ENCODE measurements at regions not wholly inside any gene's neighbourhood (a gene's known extent, or its start where the extent isn't known, plus 50 kb on each side); places are given as distances from the start of the nearest gene placed in this dataset.

- no peak for DNase-seq
Measured at GRCh38 chr22:23408321-23408720, 171.8 kb downstream of the IGLL1 start.

- DNase-seq: no peak
Measured at GRCh38 chr22:23405366-23405851, 174.7 kb downstream of the IGLL1 start.

GRCh38 chr22:23404689-23405365 lies 175.3 kb downstream of the IGLL1 start:
- DNase-seq: no peak

GRCh38 chr22:23403720-23404688 lies 176.1 kb downstream of the IGLL1 start:
- DNase-seq: no peak

DNA sequence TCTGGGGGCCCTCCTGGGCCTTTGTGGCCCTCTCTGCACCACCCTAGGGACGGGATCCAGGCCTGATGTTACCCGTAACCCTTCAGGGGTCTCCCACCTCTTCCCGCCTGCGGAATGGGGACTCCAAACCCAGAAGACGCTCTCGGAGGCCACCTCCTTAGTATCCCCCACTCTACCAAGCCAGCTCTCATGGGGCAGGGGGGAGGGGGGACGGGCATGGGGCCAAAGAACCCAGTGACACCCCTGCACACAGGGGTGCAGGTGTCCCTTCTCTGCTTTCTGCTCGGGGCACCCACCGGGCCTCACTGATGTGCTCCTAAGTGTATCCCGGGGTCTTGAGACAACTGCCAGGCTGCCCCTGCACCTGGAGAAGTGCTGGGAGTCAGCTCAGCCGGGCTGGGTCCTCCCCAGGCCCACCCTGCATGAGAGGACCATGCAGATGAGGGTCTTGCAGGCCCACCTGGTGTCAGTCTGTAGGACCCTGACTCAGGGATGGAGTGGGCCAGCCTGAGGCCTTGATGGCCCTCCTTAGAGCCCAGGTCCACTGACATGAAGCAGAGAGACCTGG lies 176.9 kb downstream of the IGLL1 start:
- DNase-seq: no peak

GRCh38 chr22:23402275-23403151 lies 177.6 kb downstream of the IGLL1 start:
- peak; percentile 70 for DNase-seq

GRCh38 chr22:23401910-23402274 lies 178.2 kb downstream of the IGLL1 start:
- DNase-seq: no peak

- no peak for DNase-seq
Measured at GRCh38 chr22:23401111-23401909, 178.8 kb downstream of the IGLL1 start.

GRCh38 chr22:23400286-23400981 lies 179.7 kb downstream of the IGLL1 start:
- DNase-seq: no peak

DNA sequence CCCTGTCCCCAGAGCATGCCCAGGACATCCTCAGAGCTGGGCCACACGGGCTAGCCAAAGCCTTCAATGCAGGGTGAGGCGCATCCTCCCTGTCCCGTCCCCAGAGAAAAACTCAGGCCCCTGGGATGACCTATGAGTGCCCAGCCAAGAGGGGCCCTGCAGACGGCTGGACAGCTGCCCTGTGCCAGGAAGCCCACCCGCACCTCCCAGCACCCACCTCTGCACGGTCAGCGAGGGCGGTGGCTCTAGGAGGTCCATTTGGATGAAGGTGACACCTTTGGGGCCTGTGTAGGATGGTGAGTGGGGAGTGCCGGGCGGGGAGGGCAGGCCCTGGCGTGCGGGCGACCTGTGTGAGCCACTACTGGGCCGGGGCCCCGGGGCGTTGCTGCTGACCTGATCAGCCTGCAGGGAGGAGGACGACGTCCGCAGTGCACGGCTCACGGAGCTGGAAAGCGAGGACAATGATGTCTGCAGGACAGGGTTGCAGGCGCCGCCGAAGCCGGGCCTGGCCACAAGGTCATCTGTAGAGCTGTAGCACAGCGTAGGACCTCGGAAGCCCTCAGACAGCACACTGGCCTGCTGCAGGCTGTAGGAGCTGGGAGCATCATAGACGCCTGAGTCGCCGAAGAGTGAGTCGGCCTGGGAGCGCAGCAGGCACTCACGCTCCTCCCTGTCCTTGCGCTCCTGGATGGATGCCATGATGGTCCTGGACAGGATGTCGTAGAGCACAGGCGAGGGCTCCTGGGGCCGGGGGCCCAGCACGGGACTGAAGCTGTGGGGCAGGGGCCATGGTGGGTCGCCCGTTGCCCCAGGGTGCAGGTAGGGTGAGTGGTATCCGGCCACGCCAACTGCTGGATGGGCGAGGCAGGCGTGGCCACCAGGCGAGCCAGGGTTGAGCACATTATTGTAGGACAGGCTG lies 180.5 kb downstream of the IGLL1 start:
- no peak for DNase-seq

DNA sequence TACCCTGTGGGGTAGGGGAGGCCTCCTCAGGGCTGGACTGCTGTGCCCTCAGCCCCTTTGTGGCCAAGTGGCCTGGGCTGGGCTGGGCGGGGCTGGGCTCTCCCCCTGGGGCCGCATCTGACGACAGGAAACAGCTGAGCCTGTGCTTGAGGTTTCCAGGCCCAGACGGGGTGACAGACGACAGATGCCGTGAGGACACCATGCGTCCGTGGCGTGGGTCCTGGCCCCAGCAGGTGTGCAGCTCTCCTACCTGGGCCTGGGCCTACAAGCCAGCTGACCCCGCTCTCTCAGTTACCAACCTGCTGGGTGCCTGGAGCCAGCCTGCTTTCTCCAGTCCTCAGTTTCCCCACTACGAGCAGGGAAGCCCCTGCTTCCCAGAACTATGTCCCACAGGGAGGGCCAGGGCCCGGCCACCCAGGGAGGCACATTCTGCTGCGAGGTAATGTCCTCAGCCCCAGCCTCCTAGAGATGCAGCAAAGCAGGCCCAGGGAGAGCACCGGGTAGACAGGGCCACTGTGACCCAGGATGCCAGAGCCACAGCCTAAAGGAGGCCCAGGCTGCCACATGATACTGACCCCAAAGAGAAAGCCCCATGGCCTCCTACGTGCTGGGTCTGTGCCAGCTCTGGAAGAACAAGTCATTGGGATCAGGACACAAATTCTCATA lies 181.3 kb downstream of the IGLL1 start:
- no peak for DNase-seq

GRCh38 chr22:23397613-23398567 lies 182.2 kb downstream of the IGLL1 start:
- DNase-seq: no peak

DNA sequence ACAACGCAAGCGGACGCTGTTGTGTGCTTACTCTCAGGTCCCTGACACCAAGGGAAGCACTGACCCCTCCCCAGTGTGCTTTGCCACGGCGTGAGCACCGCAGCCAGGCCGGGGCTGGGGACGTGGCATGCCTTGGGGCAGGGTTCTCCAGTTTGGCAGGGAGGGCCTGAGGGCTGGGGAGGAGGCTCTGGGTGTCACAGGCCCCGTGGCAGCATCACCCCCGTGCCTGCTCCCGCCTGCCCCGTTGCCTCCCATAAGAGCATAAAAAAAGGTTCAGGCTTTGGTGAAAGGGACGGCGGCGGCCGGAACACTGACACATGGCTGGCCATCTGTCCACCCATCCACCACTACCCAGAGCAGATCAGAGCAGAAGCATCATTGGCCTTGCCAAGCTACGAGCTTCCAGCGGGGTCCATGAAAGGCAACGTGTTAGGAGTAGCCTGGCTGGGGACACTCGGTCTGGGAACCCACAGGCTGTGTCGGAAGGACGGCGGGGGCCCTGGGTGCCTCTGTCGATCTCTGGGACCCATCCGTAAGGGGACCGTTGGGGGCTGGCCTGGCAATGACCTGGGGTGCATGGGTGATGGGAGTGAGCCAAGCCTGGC lies 183.0 kb downstream of the IGLL1 start:
- DNase-seq: no peak

DNA sequence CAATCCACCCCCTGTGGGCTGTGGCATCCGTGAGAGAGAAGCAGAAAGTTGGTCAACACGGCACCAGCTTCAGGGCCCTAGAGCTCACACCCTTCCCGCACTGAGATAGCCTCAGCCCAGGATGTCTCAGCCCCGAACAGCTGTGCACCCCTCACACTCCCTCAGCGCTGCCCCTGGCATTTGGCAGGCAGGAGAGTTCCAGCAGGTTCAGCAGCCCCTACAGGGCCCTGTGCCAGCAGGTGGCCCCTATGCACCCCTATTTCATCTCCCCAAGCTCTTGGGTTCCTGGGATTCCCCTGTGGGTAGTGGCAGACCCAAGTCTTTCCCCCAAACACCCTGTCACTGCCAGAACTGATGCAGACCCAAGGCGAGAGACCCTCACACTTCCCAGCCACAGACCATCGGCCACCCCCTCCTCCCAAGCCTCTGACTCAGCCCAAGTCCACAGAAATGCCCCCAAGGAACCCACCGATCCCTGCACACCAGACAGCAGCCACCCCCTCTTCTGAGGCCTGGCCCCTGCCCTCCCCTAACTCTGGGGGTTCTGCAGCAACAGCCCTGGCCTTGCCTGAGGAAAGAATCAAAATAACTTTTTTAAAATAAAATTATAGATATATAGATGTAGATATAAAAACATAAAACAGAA lies 183.6 kb downstream of the IGLL1 start:
- DNase-seq: no peak

GRCh38 chr22:23395530-23396361 lies 184.3 kb downstream of the IGLL1 start:
- no peak for DNase-seq
